Right lung (tissue), 2 donors: ENCODE measurements at regions not wholly inside any gene's neighbourhood (a gene's known extent, or its start where the extent isn't known, plus 50 kb on each side); places are given as distances from the start of the nearest gene placed in this dataset.
A peak's percentile ranks its signal among the peaks of the same experiment; 100 is the strongest.
"Not testable (repeated sequence)": the region's sequence is repeated elsewhere in the genome, so short reads cannot be mapped to it uniquely, and the experiment has no call there.

Source experiments
- DNase-seq, 2 donors: peaks; one replicate each; pipeline ENCODE4 v3.0.0-alpha.2; 2013

GRCh38 chr4:177494791-177495190 is 52.6 kb upstream of the AGA start:
- no peak for DNase-seq

DNA sequence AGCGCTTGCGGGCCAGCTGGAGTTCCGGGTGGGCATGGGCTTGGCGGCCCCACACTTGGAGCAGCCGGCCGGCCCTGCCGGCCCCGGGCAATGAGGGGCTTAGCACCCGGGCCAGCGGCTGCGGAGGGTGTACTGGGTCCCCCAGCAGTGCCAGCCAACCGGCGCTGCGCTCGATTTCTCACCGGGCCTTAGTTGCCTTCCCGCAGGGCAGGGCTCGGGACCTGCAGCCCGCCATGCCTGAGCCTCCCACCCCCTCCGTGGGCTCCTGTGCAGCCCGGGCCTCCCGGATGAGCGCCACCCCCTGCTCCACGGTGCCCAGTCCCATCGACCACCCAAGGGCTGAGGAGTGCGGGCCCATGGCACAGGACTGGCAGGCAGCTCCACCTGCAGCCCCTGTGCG is 53.4 kb upstream of the AGA start:
- DNase-seq: not testable (repeated sequence)

GRCh38 chr4:177499537-177499936 is 57.3 kb upstream of the AGA start:
- DNase-seq: no peak

DNA sequence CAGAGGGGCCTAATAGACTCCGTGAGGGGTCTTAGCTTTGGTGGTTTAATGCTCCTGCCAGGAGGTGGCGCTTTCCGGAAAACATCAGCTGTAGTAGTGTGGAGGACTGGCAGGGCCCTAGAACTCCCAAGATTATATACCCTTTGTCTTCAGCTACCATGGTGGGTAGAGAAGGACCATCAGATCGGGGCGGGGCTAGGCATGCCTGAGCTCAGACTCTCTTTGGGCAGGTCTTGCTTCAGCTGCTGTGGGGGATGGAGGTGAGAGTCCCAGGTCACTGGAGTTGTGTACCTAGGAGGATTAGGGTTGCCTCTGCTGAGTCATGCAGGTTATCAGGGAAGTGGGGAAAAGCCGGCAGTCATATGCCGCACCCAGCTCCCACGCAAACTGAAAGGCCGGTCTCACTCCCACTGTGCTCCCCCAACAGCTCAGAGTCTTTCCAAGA is 63.0 kb upstream of the AGA start:
- no peak for DNase-seq

DNA sequence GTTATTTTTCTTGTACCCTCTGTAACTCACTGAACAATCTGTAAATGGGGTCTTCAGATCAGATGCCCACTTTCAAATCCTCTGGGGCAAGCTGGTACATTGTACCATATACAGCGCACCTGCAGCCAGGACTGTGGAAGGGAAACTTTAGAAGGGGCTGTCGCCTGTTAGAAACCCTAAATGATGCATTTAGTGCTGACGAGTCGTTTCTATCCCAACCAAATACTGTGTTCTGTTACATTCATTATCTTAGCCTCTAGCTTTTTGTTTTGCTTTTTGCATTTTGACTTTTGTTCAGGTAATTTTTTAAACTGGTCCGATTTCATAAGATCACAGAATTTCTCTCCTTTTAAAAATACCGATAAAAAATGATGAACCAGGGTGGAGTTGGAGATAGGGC is 66.4 kb upstream of the AGA start:
- no peak for DNase-seq

DNA sequence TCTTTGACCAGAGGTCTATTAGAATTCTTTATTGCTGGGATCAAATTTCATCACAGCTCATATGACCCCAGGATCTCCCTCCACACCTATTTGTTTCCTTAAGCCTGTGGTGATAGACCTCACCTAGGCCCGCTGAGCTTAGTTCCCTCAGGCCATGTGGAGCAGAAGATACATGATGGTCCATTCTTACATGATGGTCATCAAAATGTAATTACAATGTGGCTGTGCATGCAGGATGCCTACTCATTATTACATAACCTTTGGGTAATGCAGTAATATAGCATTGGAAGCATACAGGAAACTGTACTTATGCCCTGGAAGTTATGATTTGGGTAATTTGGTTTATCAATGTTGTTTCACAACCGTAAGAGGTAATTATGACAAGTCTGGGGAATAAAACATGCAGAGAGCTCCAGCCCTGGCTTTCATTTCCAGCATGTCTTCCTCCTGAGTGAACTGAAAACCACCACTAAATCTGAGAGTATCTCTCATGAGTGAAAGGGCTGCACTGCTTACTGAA is 67.0 kb upstream of the AGA start:
- DNase-seq: no peak

- DNase-seq: peak; percentile 14 to 16
These were observed 69.4 kb upstream of the AGA start for GRCh38 chr4:177511611-177512010.

- no peak for DNase-seq
These were observed 70.4 kb upstream of the AGA start for GRCh38 chr4:177512646-177513045.

DNA sequence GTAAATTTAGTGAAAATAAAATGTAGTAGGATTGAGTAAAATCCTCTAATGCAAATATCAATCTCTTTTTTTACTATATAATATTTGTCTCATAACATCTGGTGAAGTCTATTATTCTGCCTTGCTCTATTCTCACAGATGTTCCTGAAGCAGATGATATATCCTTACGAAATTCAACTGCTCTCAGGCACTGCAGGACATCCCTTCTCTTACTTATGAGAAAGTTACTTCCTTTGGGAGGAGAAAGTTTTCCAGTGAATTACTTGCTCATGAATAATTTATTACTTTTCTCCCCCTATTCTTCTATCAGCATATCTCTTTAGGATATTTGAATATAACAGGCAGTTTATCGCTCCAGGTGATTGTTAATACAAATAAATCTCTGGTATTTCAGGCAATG is 75.6 kb upstream of the AGA start:
- no peak for DNase-seq

GRCh38 chr4:177519481-177520260 is 77.4 kb upstream of the AGA start:
- DNase-seq: no peak

GRCh38 chr4:177528620-177529019 is 86.4 kb upstream of the AGA start:
- DNase-seq: no peak

- DNase-seq: no peak
These were observed 88.3 kb upstream of the AGA start for GRCh38 chr4:177530561-177530960.

DNA sequence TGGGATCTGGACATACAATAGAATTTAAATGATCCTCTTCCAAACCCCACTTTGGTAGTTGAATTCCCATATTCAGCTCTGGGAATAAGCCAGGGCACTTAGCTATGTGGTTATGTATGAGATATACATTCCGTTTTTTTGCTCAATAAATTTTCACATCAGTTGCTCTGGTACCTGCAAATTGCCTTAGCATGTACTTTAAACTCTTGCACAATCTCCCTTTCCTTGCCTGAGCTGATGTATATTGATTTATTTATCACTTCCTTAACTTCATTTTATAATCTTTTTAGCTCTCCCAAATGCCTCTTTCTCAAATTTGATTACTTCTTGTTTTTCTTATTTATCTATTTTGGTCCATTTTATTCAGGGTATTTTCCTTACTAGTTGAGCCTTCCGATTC is 90.1 kb upstream of the AGA start:
- no peak for DNase-seq

DNA sequence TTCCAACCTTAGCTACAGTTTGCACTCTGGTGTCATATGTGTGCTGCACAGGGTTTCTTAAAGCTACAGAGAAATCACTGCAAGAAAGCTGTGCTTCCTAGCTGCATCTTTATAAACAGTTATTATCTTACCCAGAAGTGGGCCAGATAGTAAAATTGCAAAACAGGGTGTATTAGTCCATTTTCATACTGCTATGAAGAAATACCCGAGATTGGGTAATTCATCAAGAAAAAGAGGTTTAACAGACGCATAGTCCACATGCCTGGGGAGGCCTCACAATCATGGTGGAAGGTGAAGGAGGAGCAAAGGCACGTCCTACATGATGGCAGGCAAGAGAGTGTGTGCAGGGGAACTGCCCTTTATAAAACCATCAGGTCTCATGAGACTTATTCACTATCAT is 92.6 kb upstream of the AGA start:
- not testable (repeated sequence) for DNase-seq

DNA sequence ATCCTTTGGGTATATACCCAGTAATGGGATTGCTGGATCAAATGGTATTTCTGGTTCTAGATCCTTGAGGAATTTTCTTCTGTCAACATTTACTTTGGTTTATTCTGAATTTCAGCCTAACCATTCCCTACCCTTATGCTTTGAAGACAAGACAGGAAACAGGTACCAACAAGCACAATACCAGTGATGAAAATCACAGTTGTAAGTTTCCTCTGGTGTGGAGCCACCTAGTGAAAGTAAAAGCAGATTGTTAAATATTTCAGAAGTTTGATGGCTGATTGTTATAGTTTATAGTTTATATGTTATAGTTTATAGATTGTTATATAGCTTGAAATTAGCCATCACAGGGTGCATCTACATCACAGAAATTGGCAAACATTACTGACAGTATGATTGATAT is 104.5 kb upstream of the AGA start:
- DNase-seq: no peak

GRCh38 chr4:177547985-177548384 is 105.7 kb upstream of the AGA start:
- no peak for DNase-seq

- no peak for DNase-seq
These were observed 112.9 kb upstream of the AGA start for GRCh38 chr4:177555007-177555574.

DNA sequence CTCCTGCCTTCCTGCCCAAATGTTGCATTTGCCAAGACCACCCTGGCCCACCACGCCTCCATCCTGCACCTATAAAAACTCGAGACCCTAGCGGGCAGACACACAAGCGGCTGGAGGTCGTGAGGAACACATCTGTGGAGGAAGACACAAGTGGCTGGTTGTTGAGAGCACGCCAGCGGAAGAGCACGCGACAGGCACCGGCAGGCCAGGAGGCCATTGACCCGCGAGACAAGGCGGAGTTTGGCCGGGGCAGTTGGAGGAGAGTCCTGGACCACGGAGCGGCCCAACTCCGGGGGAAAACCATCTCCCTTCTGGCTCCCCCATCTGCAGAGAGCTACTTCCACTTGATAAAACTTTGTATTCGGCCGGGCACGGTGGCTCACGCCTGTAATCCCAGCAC is 115.2 kb upstream of the AGA start:
- DNase-seq: no peak

- no peak for DNase-seq
These were observed 116.8 kb upstream of the AGA start for GRCh38 chr4:177558995-177559394.

GRCh38 chr4:177562163-177562562 is 119.9 kb upstream of the AGA start:
- no peak for DNase-seq

DNA sequence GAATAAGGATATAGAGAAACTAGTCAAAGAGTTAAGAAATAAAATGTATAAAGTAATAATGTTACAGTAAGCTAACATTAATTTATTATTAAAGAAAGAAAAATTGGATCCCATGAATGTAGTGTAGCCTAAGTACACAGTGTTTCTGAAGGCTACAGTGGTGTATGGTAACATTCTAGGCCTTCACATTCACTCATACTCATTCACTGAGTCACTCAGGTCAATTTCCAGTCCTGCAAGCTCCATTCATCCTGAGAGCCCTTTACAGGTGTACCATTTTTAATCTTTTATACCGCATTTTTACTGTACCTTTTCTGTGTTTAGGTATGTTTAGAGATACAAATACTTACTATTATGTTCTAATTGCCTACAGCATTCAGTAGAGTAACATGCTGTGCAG is 120.6 kb upstream of the AGA start:
- no peak for DNase-seq

GRCh38 chr4:177566691-177567090 is 124.5 kb upstream of the AGA start:
- no peak for DNase-seq

- no peak for DNase-seq
These were observed 126.7 kb upstream of the AGA start for GRCh38 chr4:177568931-177569330.

DNA sequence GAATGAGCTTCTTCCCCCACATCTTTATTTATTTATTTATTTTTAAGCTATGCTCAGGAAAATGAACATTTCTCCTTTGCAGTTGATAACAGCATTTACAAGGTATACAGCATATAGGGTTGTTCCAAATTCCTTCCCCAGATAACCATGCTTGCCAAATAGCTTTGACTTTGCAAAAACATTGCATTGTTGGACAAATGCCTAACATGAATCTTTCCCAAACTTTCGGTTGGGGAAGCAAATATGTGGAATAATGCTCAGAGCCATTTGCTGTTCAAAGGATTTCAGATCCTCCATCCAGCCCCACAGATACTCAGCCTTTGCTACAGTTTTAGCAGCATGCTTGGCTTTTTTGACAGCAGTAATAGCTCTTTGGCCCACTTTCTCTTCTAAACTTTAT is 127.2 kb upstream of the AGA start:
- DNase-seq: no peak
